KMS-11 (cell line): ENCODE measurements at regions not wholly inside any gene's neighbourhood (a gene's known extent, or its start where the extent isn't known, plus 50 kb on each side); places are given as distances from the start of the nearest gene placed in this dataset.

ENCODE experiments used
- H2AFZ ChIP-seq: fragments of 200-600 bp; sonication (generic); 2 replicates; pipeline ENCODE4 v1.6.1; 2016; ENCODE audit warnings: antibody characterized with exemption, mixed run types, low read depth
- H3K27ac ChIP-seq: fragments of 200-600 bp; sonication (generic); 2 replicates; pipeline ENCODE4 v1.6.1; 2016; ENCODE audit warnings: mild to moderate bottlenecking, mixed run types
- H3K27me3 ChIP-seq: fragments of 200-600 bp; sonication (generic); 2 replicates; pipeline ENCODE4 v1.6.1; 2017; ENCODE audit warnings: mild to moderate bottlenecking, low read depth, mixed run types, moderate library complexity; ENCODE audit not compliant: insufficient read depth
- H3K36me3 ChIP-seq: fragments of 200-600 bp; sonication (generic); 2 replicates; pipeline ENCODE4 v1.6.1; 2017; ENCODE audit warnings: mild to moderate bottlenecking, mixed run types; ENCODE audit not compliant: insufficient read depth
- H3K4me1 ChIP-seq: fragments of 200-600 bp; sonication (generic); 2 replicates; pipeline ENCODE4 v1.6.1; 2016; ENCODE audit warnings: mild to moderate bottlenecking, low read depth, mixed run types; ENCODE audit not compliant: poor library complexity, severe bottlenecking
- H3K4me2 ChIP-seq: fragments of 200-600 bp; sonication (generic); 2 replicates; pipeline ENCODE4 v1.7.0; 2016; ENCODE audit warnings: mild to moderate bottlenecking, mixed run types
- H3K4me3 ChIP-seq: fragments of 200-600 bp; sonication (generic); IDR thresholded peaks from 2 replicates; pipeline ENCODE4 v1.6.1; 2017; ENCODE audit warnings: low read depth, low read length, mixed read lengths; ENCODE audit not compliant: insufficient read depth
- H3K79me2 ChIP-seq: fragments of 200-600 bp; sonication (generic); 2 replicates; pipeline ENCODE4 v1.6.1; 2016; ENCODE audit warnings: low read depth, mixed run types; ENCODE audit not compliant: insufficient read depth
- H3K9ac ChIP-seq: fragments of 200-600 bp; sonication (generic); 2 replicates; pipeline ENCODE4 v1.6.1; 2016; ENCODE audit warnings: mild to moderate bottlenecking, mixed run types
- H4K20me1 ChIP-seq: fragments of 200-600 bp; sonication (generic); 2 replicates; pipeline ENCODE4 v1.6.1; 2016; ENCODE audit warnings: mild to moderate bottlenecking, mixed run types; ENCODE audit not compliant: insufficient read depth
- TF ChIP-seq, protein P1 (sequence below): fragments of 200-600 bp; sonication (generic); conservative IDR thresholded peaks from 2 replicates; pipeline ENCODE4 v1.6.1; 2017; ENCODE audit warnings: low read depth, mild to moderate bottlenecking, antibody characterized with exemption, low read length, moderate library complexity, mixed read lengths

DNA sequence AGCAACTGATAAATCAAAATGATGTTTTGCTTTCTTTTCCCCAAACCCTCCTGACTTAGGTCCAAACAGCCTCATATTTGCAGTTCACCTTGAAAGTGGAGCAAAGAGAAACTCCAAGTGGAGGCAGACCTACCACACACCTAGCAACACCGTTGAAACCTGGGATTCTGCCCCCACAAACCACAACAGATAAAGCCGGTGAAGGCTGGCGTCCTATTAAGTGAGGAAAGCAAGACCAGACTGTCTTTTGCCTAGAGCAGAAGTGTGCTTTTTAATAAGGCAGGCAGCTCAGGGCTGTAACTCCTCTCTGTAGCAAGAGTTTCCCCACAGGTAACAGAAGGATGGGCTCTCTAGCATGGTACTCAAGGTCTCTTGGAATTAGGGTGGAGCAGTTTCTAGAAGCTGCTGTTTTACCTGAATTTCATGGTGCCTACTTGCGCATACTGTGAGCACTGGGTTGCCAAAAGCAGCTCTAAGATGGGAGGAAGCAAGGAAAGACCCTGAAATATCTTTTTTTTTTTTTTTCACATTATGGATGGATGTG lies 336.9 kb downstream of the BCL11A start:
- Histone ChIP-seq H3K27ac (no peak overlapping the region), H3K4me3 (no peak overlapping the region), H3K36me3 (no peaks in the 10 kb centered on the region), H3K9ac (no peak overlapping the region), H3K79me2 (no peaks in the 10 kb centered on the region), H3K27me3 (no peaks in the 10 kb centered on the region), H4K20me1 (no peaks in the 10 kb centered on the region), H3K4me2 (no peak overlapping the region), H2AFZ (no peak overlapping the region), H3K4me1 (no peaks in the 10 kb centered on the region)
- TF ChIP-seq, protein P1, sequence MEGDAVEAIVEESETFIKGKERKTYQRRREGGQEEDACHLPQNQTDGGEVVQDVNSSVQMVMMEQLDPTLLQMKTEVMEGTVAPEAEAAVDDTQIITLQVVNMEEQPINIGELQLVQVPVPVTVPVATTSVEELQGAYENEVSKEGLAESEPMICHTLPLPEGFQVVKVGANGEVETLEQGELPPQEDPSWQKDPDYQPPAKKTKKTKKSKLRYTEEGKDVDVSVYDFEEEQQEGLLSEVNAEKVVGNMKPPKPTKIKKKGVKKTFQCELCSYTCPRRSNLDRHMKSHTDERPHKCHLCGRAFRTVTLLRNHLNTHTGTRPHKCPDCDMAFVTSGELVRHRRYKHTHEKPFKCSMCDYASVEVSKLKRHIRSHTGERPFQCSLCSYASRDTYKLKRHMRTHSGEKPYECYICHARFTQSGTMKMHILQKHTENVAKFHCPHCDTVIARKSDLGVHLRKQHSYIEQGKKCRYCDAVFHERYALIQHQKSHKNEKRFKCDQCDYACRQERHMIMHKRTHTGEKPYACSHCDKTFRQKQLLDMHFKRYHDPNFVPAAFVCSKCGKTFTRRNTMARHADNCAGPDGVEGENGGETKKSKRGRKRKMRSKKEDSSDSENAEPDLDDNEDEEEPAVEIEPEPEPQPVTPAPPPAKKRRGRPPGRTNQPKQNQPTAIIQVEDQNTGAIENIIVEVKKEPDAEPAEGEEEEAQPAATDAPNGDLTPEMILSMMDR, result no peak

DNA sequence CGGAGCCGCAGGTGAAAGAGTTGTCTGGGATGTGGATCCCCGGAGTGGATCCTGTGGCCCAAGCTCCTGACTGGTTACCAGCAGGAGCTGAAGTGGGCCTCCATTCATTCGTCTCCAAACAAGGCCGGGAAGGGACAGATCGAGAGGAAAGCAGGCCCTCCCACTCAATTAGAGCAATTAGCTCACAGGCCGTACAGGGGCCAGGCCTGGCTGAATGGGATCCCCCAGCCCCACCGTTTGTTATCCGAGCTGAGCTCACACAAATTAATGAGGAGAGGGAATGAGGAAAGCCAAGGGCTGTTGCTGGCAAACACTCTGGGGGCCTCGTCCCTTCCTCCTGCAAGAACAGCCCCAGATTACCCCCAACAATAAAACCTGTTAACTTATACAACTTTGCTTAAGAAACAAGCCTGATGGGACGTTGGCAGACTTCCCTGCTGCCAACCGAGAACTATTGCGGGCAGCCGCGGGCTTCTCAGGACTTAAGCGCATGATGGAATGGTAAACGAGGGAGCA lies 338.0 kb downstream of the BCL11A start:
- TF ChIP-seq, protein P1, result no peak
- H3K4me3 ChIP-seq, result no peak overlapping the region
- H3K36me3 ChIP-seq, result no peaks in the 10 kb centered on the region
- no peaks in the 10 kb centered on the region for H3K27me3 ChIP-seq
- no peak overlapping the region for H3K4me2 ChIP-seq
- H4K20me1 ChIP-seq, result no peaks in the 10 kb centered on the region
- no peak overlapping the region for H3K27ac ChIP-seq
- no peak overlapping the region for H3K9ac ChIP-seq
- no peaks in the 10 kb centered on the region for H3K4me1 ChIP-seq
- no peak overlapping the region for H2AFZ ChIP-seq
- no peaks in the 10 kb centered on the region for H3K79me2 ChIP-seq

DNA sequence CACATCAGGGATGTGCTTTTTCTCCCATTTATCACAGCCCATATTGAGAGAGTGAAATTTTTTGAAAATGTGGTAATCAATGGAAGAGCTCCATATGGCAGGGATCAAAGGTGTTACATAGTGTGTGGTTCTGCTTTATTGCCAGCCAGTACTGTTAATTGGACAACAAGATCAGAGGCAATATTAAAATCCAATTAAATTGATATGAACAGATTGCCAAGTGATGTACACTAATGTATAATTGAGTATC lies 338.9 kb downstream of the BCL11A start:
- Histone ChIP-seq H3K27ac (no peak overlapping the region), H2AFZ (no peak overlapping the region), H3K4me1 (no peaks in the 10 kb centered on the region), H3K27me3 (no peaks in the 10 kb centered on the region), H3K36me3 (no peaks in the 10 kb centered on the region), H4K20me1 (no peaks in the 10 kb centered on the region), H3K79me2 (no peaks in the 10 kb centered on the region), H3K4me3 (no peak overlapping the region), H3K4me2 (no peak overlapping the region), H3K9ac (no peak overlapping the region)
- TF ChIP-seq, protein P1, result no peak

DNA sequence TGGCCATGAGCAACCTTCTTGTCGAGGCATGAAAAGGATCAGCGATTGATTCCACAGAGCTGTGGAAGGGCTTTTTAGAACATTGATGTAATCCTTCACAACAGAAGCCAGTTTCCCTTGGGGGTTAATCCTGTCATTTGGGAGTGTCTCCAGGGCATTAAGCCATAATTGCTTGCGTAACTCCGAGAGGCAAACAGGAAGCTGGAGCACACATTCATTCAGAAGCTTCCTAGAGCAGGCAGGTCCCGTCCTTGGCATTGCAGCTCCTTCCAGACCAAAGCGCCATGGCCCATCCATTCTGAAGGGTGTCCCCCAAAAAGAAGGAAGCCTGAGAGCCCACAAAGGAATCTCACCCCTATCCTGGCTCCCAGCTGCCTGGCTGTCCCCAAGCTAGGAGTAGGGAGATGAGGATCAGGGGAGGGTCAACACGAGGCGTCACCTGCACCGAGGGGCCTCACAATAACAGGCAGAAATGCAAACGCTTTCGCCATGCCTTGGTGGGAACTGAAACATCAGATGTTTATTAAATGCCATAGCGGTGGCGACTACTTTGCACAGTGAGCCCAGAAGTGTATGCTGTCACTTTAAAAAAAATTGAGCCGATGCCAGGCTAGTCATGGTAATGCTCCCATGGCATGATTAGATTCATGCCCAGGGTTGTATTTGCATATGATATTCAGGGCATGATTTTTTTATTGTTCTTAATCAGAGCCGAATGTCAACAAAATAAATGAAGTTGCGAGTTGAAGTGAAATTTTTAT lies 339.4 kb downstream of the BCL11A start:
- Histone ChIP-seq H3K79me2 (no peaks in the 10 kb centered on the region), H4K20me1 (no peaks in the 10 kb centered on the region), H2AFZ (no peak overlapping the region), H3K9ac (no peak overlapping the region), H3K27me3 (no peaks in the 10 kb centered on the region), H3K4me3 (no peak overlapping the region), H3K27ac (no peak overlapping the region), H3K4me1 (no peaks in the 10 kb centered on the region), H3K36me3 (no peaks in the 10 kb centered on the region), H3K4me2 (no peak overlapping the region)
- TF ChIP-seq, protein P1, result no peak
